ENCODE measurements at regions not wholly inside any gene's neighbourhood (a gene's known extent, or its start where the extent isn't known, plus 50 kb on each side); places are given as distances from the start of the nearest gene placed in this dataset.

DNA sequence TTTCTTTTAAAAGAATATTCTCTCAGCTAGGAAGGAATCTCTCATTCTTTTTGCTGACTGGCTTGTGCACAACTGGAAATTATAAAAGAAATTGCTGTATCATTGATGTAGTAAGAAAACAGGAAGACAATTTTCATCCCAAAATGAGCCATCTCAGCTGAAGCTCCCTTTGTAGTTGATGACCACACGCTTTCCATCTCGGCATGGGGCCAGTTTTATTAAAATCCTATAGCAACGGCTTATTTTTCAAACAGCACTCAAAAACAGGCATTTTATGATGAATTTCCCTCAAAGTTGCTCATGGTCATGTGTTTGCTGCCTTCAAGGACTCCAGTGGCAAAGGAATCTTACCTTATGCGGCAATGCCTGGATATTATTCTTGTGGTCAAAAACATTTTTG, 62.4 kb upstream of the GLIS3 start:
- no peak overlapping the region for H3K4me2 ChIP-seq (ENCODE audit: low read depth, low read length)
- no peaks in the 10 kb centered on the region for H4K20me1 ChIP-seq (ENCODE audit: insufficient read depth, low read length)
- H3K4me1 ChIP-seq (ENCODE audit: low read length), result no peaks in the 10 kb centered on the region
- H3K9ac ChIP-seq (ENCODE audit: low read length), result no peak overlapping the region
- H3F3A ChIP-seq (ENCODE audit: insufficient read depth, low read length), result no peaks in the 10 kb centered on the region
- no peaks in the 10 kb centered on the region for H3K9me3 ChIP-seq (replicated peaks; ENCODE audit: insufficient read depth, low read length)
- no peaks in the 10 kb centered on the region for H3K27me3 ChIP-seq (replicated peaks; ENCODE audit: insufficient read depth, low read length)
- no peak overlapping the region for H2AFZ ChIP-seq (ENCODE audit: low read length)
- DNase-seq, result no peak
- H3K36me3 ChIP-seq (replicated peaks; ENCODE audit: insufficient read depth, low read length), result no peaks in the 10 kb centered on the region
- H3K79me2 ChIP-seq (ENCODE audit: low read length), result no peaks in the 10 kb centered on the region
- no peak for TF ChIP-seq EZH2phosphoT487 (IDR thresholded peaks at IDR 0.05; ENCODE audit: low read length)
- TF ChIP-seq EZH2 (optimal IDR thresholded peaks at IDR 0.05; ENCODE audit: low read depth, low read length), result no peak
- TF ChIP-seq, protein P1, sequence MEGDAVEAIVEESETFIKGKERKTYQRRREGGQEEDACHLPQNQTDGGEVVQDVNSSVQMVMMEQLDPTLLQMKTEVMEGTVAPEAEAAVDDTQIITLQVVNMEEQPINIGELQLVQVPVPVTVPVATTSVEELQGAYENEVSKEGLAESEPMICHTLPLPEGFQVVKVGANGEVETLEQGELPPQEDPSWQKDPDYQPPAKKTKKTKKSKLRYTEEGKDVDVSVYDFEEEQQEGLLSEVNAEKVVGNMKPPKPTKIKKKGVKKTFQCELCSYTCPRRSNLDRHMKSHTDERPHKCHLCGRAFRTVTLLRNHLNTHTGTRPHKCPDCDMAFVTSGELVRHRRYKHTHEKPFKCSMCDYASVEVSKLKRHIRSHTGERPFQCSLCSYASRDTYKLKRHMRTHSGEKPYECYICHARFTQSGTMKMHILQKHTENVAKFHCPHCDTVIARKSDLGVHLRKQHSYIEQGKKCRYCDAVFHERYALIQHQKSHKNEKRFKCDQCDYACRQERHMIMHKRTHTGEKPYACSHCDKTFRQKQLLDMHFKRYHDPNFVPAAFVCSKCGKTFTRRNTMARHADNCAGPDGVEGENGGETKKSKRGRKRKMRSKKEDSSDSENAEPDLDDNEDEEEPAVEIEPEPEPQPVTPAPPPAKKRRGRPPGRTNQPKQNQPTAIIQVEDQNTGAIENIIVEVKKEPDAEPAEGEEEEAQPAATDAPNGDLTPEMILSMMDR (IDR thresholded peaks at IDR 0.05; ENCODE audit: low read length), result no peak
- H3K27ac ChIP-seq (ENCODE audit: low read length), result no peak overlapping the region
- H3K9me2 ChIP-seq (replicated peaks; ENCODE audit: insufficient read depth, low read length), result no peaks in the 10 kb centered on the region
- no peak overlapping the region for H3K4me3 ChIP-seq (ENCODE audit: low read length)

DNA sequence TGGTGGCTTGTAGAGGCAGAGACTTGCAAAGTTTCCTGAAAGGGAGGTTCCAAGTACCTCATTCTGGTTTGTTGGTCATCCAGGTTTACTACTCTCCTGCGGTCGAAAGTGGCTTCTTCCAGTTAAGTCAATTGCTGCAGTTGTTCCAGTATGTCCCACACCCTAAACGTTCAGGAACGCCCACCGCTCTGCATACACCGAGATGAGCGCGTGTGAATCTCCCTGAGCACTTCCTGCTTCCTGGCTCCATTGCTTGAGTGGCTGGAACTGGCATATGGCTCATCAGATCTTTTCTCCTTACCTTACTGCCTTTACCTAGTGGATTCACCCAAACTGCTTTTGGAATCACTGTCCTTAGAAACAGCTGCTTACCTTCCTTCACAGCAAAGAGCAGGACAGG, 59.1 kb upstream of the GLIS3 start:
- no peaks in the 10 kb centered on the region for H3K4me1 ChIP-seq (ENCODE audit: low read length)
- no peaks in the 10 kb centered on the region for H3K27me3 ChIP-seq (replicated peaks; ENCODE audit: insufficient read depth, low read length)
- H3K9me2 ChIP-seq (replicated peaks; ENCODE audit: insufficient read depth, low read length), result no peaks in the 10 kb centered on the region
- no peak overlapping the region for H3K4me3 ChIP-seq (ENCODE audit: low read length)
- H2AFZ ChIP-seq (ENCODE audit: low read length), result no peak overlapping the region
- no peak overlapping the region for H3K4me2 ChIP-seq (ENCODE audit: low read depth, low read length)
- no peak overlapping the region for H3K9ac ChIP-seq (ENCODE audit: low read length)
- no peaks in the 10 kb centered on the region for H3F3A ChIP-seq (ENCODE audit: insufficient read depth, low read length)
- no peaks in the 10 kb centered on the region for H3K79me2 ChIP-seq (ENCODE audit: low read length)
- no peak overlapping the region for H3K27ac ChIP-seq (ENCODE audit: low read length)
- no peaks in the 10 kb centered on the region for H3K36me3 ChIP-seq (replicated peaks; ENCODE audit: insufficient read depth, low read length)
- no peaks in the 10 kb centered on the region for H4K20me1 ChIP-seq (ENCODE audit: insufficient read depth, low read length)
- H3K9me3 ChIP-seq (replicated peaks; ENCODE audit: insufficient read depth, low read length), result no peaks in the 10 kb centered on the region
- no peak for DNase-seq
- TF ChIP-seq EZH2 (optimal IDR thresholded peaks at IDR 0.05; ENCODE audit: low read depth, low read length) (no peak), EZH2phosphoT487 (IDR thresholded peaks at IDR 0.05; ENCODE audit: low read length) (no peak)
- TF ChIP-seq, protein P1 (IDR thresholded peaks at IDR 0.05; ENCODE audit: low read length), result no peak

DNA sequence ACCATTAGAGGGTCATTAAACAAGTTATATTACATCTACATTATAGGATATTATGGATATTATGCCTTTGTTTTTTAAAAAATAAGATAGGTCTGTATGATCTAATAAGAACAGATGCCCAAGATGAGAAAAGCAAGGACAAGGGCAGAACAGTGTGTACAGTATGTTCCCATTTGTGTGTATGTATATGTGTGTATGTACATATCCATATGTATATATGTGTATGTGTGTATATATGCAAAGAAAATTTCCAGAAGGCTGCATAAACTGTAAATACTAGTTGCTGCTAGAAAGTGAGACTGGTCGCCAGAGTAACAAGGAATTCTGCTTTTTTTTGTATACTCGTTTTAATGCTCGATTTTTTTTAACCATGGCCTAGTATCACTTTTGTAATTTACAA, 58.1 kb upstream of the GLIS3 start:
- Histone ChIP-seq H3K9ac (ENCODE audit: low read length) (no peak overlapping the region), H4K20me1 (ENCODE audit: insufficient read depth, low read length) (no peaks in the 10 kb centered on the region), H3K79me2 (ENCODE audit: low read length) (no peaks in the 10 kb centered on the region), H3K27me3 (replicated peaks; ENCODE audit: insufficient read depth, low read length) (no peaks in the 10 kb centered on the region), H3K4me1 (ENCODE audit: low read length) (no peaks in the 10 kb centered on the region), H2AFZ (ENCODE audit: low read length) (no peak overlapping the region), H3K4me3 (ENCODE audit: low read length) (no peak overlapping the region), H3K9me2 (replicated peaks; ENCODE audit: insufficient read depth, low read length) (no peaks in the 10 kb centered on the region), H3K27ac (ENCODE audit: low read length) (no peak overlapping the region), H3K4me2 (ENCODE audit: low read depth, low read length) (no peak overlapping the region), H3K9me3 (replicated peaks; ENCODE audit: insufficient read depth, low read length) (no peaks in the 10 kb centered on the region), H3F3A (ENCODE audit: insufficient read depth, low read length) (no peaks in the 10 kb centered on the region), H3K36me3 (replicated peaks; ENCODE audit: insufficient read depth, low read length) (no peaks in the 10 kb centered on the region)
- DNase-seq, result no peak
- TF ChIP-seq EZH2 (optimal IDR thresholded peaks at IDR 0.05; ENCODE audit: low read depth, low read length) (no peak), EZH2phosphoT487 (IDR thresholded peaks at IDR 0.05; ENCODE audit: low read length) (no peak)
- TF ChIP-seq, protein P1 (IDR thresholded peaks at IDR 0.05; ENCODE audit: low read length), result no peak

Measured in MM.1S (cell line).